NCI-H774 (cell line): ENCODE measurements at regions not wholly inside any gene's neighbourhood (a gene's known extent, or its start where the extent isn't known, plus 50 kb on each side); places are given as distances from the start of the nearest gene placed in this dataset.
"Not testable (repeated sequence)": the region's sequence is repeated elsewhere in the genome, so short reads cannot be mapped to it uniquely, and the experiment has no call there.

Experiments used
- DNase-seq: peaks from one replicate; lab custom pipeline; 2025; lab: John Stamatoyannopoulos, UW

GRCh38 chr9:107568406-107568805 lies 78.8 kb upstream of the KLF4 start:
- not testable (repeated sequence) for DNase-seq

- no peak for DNase-seq
These were observed 77.9 kb upstream of the KLF4 start for GRCh38 chr9:107567462-107567861.

GRCh38 chr9:107566611-107567061 lies 77.1 kb upstream of the KLF4 start:
- no peak for DNase-seq

- DNase-seq: no peak
These were observed 73.2 kb upstream of the KLF4 start for GRCh38 chr9:107562798-107563197.

GRCh38 chr9:107559494-107560086 lies 70.0 kb upstream of the KLF4 start:
- no peak for DNase-seq

GRCh38 chr9:107557236-107557990 lies 67.8 kb upstream of the KLF4 start:
- no peak for DNase-seq

- DNase-seq: no peak
These were observed 65.1 kb upstream of the KLF4 start for GRCh38 chr9:107554636-107555035.

- no peak for DNase-seq
These were observed 59.0 kb upstream of the KLF4 start for GRCh38 chr9:107548298-107549142.

GRCh38 chr9:107547772-107548297 lies 58.3 kb upstream of the KLF4 start:
- no peak for DNase-seq

- DNase-seq: no peak
These were observed 57.7 kb upstream of the KLF4 start for GRCh38 chr9:107547303-107547702.

- no peak for DNase-seq
These were observed 57.3 kb upstream of the KLF4 start for GRCh38 chr9:107546859-107547258.

- DNase-seq: no peak
These were observed 55.5 kb upstream of the KLF4 start for GRCh38 chr9:107545036-107545435.

GRCh38 chr9:107542411-107543157 lies 53.0 kb upstream of the KLF4 start:
- no peak for DNase-seq

GRCh38 chr9:107541523-107541922 lies 52.0 kb upstream of the KLF4 start:
- no peak for DNase-seq

- no peak for DNase-seq
These were observed 50.6 kb upstream of the KLF4 start for GRCh38 chr9:107540164-107540561.

GRCh38 chr9:107539427-107540163 lies 50.0 kb upstream of the KLF4 start:
- no peak for DNase-seq
